GM21786 (cell line): ENCODE measurements at regions not wholly inside any gene's neighbourhood (a gene's known extent, or its start where the extent isn't known, plus 50 kb on each side); places are given as distances from the start of the nearest gene placed in this dataset.

Experiments used
- ATAC-seq: cut with Tn5 transposase; IDR thresholded peaks from one replicate; pipeline ENCODE4 v1.9.1; 2021; ENCODE audit not compliant: unreplicated experiment

- no peak for ATAC-seq
These were observed 177.3 kb upstream of the NUDT4 start for GRCh38 chr12:93200291-93200917.

- no peak for ATAC-seq
These were observed 175.7 kb upstream of the NUDT4 start for GRCh38 chr12:93201990-93202389.

DNA sequence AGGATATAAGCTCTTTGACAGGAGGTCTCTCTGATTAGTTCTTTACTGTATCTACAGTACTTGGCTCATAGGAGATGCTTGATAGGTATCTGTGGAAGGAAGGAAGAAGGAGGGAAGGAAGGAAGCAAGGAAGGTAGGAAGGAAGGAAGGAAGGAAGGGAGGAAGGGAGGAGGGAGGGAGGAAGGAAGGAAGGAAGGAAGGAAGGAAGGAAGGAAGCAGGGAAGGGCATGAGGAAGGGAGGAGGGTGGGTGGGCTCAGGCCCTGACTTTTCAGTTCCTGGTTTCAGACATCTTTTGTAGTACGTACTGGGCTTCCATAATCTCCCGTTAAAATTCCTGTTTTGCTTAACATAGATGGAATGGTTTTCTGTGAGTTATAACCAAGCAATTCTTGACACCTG lies 175.0 kb upstream of the NUDT4 start:
- no peak for ATAC-seq

GRCh38 chr12:93203361-93203760 lies 174.4 kb upstream of the NUDT4 start:
- ATAC-seq = no peak

- no peak for ATAC-seq
These were observed 172.8 kb upstream of the NUDT4 start for GRCh38 chr12:93204896-93205295.

- no peak for ATAC-seq
These were observed 172.4 kb upstream of the NUDT4 start for GRCh38 chr12:93205361-93205760.

- ATAC-seq = no peak
These were observed 169.7 kb upstream of the NUDT4 start for GRCh38 chr12:93208011-93208410.

- ATAC-seq = no peak
These were observed 163.0 kb upstream of the NUDT4 start for GRCh38 chr12:93214523-93215289.

GRCh38 chr12:93215290-93215678 lies 162.4 kb upstream of the NUDT4 start:
- ATAC-seq = no peak

DNA sequence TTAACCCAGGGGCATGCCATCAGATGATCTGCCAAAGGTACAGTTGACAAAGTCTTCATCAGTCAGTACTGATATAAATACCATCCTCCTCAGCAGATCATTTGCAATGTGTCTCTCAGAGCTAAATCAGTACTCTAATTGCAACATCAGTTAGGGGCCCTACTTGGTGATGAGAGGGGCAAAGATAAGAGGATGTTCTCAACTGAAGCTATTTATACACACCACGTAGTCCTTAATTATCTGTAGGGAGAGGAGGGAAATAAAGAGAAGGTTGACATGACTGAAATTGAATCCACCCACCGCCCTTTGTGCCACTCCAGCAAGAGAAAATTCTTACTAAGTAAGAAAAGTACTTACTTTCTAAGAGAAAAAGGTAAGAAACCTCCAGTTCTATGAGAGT lies 157.8 kb upstream of the NUDT4 start:
- no peak for ATAC-seq

DNA sequence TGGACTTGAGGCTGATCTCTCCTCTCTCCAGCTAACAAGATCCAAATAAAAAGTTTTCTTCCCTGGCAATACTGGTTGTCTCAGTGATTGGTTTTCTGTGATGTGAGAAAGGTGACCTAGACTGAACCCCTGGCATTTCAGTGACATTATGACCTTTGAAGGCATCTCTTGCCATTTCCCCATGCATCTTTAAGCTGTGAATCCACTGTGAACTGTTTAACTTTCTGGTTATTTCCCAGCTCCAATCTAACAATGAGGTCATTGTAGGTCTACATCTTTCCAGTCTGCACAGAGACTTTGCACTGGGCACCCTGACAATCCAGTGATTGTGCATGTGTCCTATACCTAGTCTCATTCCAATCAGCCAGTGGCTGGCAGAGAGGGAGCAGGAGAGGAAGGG lies 155.9 kb upstream of the NUDT4 start:
- ATAC-seq = no peak

GRCh38 chr12:93223440-93224426 lies 154.0 kb upstream of the NUDT4 start:
- no peak for ATAC-seq

DNA sequence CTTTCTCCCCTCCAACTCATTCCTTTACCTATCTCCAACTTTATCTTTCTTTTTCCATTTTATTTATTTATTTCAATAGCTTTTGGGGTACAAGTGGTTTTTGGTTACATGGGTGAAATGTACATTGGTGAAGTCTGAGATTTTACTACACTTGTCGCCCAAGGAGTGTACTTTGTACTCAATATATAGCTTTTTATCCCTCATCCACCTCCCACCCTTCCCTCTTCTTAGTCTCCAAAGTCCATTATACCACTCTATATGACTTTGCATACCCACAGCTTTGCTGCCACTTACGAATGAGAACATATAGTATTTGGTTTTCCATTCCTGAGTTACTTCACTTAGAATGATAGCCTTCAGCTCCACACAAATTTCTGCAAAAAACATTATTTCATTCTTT lies 152.6 kb upstream of the NUDT4 start:
- ATAC-seq = no peak

DNA sequence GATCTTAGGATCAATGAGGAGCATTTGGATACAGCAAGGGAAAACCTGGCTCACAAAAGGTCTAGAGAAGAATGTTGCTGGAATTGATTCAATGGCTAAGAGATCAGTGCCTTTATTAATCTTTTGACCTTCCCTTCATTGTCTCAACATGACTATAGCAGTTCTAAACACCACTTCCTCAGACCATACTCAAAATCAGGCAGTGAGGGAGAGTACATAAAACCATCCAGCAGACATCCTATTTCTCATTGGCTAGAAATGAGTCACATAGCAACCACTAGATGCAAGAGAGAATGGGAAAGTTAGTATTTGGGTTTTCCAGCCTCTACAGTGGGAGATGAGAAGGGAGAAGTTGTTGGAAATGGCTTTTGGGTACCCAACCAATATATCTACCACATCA lies 151.4 kb upstream of the NUDT4 start:
- no peak for ATAC-seq

DNA sequence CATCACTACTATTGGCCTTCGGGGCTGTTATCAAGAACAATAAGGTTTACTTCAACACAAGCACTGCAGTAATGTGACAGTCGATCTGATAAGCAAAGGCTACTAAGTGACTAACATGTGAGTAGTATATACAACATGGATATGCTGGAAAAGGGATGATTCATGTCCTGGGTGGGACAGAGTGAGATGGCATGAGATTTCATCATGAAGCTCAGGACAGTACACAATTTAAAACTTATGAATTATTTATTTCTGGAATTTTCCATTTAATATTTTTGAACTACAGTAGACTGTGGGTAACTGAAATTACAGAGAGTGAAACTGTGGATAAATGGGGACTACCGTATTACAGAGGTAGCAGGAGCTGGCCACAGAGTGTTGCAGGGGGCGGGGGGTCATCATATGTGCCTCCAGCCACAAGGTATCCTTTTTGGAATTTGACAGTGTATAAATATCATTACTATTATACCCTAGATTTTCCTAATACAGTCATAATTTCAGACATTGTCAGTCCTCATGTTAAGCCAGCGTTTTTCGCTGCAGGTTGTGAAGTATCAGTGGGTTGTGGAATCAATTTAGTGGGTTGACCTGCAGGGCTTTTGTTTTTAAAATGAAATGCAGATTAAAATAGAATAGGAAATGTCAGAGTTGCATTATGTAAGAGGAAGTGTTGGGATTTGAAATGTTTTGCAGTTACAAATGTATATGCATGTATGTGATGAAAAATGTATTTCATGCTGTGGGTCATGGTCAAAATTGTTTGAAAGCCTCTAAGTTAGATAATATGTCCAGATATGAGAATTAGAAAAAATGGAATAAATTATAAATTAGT lies 148.0 kb upstream of the NUDT4 start:
- ATAC-seq = no peak

DNA sequence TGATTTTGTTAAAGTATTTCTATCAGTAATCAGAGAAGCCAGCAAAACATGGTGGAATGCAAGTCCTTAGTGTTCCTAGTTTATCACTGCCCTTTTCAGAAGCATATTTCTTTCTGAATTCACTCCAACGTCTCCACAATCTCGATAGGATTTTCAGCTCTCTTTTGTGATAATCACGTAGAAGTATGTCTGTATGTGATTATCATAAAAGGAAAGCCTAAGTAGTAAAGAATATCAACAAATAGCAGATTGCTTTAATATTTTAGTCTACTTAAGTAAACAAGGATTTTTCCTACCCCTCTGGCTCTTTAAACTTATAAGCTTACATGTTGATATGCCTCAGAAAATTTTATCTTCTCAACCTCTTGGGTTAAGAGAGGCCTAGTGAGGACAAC lies 147.4 kb upstream of the NUDT4 start:
- ATAC-seq = no peak

- no peak for ATAC-seq
These were observed 145.8 kb upstream of the NUDT4 start for GRCh38 chr12:93231938-93232337.

DNA sequence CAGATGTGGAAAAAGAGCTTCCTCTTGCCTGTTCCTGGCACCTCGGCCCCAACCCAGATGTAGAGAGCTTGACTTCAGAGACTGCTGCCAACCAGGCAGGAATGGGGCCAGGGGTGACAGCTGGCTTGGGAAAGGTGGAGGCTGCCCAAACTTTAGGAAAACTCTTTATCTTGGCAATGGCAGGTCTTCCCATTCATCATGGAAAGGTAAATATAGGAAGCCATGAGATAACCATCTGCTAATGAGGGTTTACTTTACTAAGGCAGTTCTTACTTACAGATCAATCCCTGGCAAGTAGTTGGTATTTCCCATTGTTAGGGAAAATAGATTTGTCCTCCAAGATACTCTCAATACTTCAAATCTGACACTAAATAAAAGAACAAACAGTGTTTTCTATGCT lies 143.1 kb upstream of the NUDT4 start:
- ATAC-seq = no peak

DNA sequence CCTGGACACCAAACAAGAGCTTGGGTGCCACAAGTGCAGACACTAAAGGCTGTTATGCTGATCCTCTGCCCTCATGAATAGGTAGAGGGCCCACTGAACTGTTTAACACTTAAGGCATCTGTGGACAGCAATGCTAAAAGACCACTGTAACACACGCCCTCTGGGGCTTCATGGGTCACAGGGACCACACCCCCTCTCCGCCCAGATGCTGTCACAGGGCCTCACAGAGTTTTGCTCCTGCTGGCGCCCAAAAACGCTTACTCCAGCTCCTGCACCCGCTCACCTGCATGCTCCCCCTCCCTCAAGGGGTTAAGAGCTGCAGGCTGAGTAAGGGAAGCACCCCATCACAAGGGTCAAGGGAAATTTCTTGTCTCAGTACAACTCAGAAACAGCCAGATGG lies 141.8 kb upstream of the NUDT4 start:
- no peak for ATAC-seq

- ATAC-seq = no peak
These were observed 140.3 kb upstream of the NUDT4 start for GRCh38 chr12:93237235-93237915.
